Thoracic aorta (tissue), 2 donors: ENCODE measurements at regions not wholly inside any gene's neighbourhood (a gene's known extent, or its start where the extent isn't known, plus 50 kb on each side); places are given as distances from the start of the nearest gene placed in this dataset.

Experiments used
- ATAC-seq: fragments of 150-250 bp; one replicate; pipeline ENCODE4 v1.8.0; 2017; ENCODE audit warnings: low read depth; ENCODE audit not compliant: insufficient number of reproducible peaks, low FRiP score
- DNase-seq: peaks from one replicate; pipeline ENCODE4 v3.0.0-alpha.2; 2020; ENCODE audit warnings: low spot score
- H3K27ac ChIP-seq, 2 donors: fragments of 200-600 bp; sonication (generic); 1 replicate in 1 of 2; 2 replicates in 1 of 2; pipeline ENCODE4 v1.5.1; 2016; ENCODE audit warnings: mild to moderate bottlenecking in 2 of 2, moderate library complexity in 2 of 2
- H3K27me3 ChIP-seq: fragments of 200-600 bp; sonication (generic); replicated peaks from 2 replicates; pipeline ENCODE4 v1.6.0; 2016; ENCODE audit warnings: mild to moderate bottlenecking; ENCODE audit not compliant: insufficient read depth
- H3K36me3 ChIP-seq: fragments of 200-600 bp; sonication (generic); one replicate; pipeline ENCODE4 v1.5.1; 2016
- H3K4me1 ChIP-seq, 2 donors: fragments of 200-600 bp; sonication (generic); 1 replicate in 1 of 2; 2 replicates in 1 of 2; pipeline versions ENCODE4 v1.5.1 to v1.6.0; 2016; ENCODE audit warnings: low read depth in 2 of 2, mild to moderate bottlenecking in 1 of 2; ENCODE audit not compliant: control insufficient read depth in 1 of 2
- H3K4me3 ChIP-seq: fragments of 200-600 bp; sonication (generic); 2 replicates; pipeline ENCODE4 v1.5.1; 2016; ENCODE audit warnings: mild to moderate bottlenecking
- H3K9me3 ChIP-seq: fragments of 200-600 bp; sonication (generic); 2 replicates; pipeline ENCODE4 v1.5.1; 2016
- TF ChIP-seq, protein P1 (sequence below): fragments of 200-600 bp; sonication (generic); IDR thresholded peaks from one replicate; pipeline ENCODE4 v1.5.1; 2019; ENCODE audit warnings: antibody characterized with exemption

DNA sequence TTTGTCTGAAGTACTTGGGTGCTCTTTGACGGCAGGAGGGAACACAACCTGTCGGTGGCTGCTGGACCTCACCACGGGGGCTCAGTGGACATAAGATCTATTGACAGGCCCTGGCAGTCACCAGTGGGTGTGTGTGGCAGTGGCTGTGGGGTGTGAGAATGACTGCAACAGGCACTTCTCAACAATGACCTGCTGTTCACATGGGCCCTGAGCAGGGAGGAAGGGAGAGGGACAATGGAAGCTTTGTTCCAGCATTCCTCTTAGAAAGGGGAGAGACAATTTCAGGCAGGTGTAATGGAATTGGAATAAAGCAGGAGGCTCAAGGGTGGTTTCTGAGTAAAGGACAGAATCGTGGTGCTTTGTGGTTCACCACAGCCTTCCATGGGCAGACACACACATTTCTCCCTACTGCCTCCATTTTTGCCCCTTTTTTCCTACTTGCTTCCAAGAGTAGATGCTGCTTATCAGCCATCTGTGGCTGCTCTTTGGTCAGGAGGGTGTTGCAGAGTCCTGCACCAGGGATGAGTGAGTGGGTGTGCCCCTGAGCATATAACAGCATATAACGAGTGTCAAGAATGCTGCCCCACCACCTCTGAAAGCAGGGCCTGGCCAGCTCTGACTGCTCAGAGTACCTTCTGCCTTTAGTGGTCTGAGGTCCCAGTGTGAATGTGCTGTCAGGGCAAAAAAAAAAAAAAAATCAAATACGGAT is 267.7 kb downstream of the RASSF9 start:
- ATAC-seq (no peak), DNase-seq (no peak)

DNA sequence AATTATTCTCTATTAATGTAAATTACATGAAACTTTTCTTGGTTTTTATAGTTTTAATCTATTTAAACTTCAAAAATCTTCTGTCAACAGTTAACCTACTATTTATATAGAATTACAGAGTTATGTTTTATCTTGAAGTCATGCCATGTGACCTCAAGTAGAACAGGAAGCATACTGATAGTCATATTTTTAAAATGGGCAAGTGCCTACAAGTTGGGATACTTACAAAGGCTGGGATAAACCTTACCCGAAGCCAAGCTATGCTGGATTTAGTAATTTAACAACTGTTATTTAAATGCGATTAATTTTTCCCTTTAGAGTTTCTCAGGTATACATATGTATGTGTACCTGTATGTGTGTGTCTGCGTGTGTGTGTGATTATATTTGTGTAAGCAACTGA is 266.9 kb downstream of the RASSF9 start:
- no peak overlapping the region for H3K27ac ChIP-seq
- no peak overlapping the region for H3K4me3 ChIP-seq
- H3K4me1 ChIP-seq = no peaks in the 10 kb centered on the region
- TF ChIP-seq, protein P1, sequence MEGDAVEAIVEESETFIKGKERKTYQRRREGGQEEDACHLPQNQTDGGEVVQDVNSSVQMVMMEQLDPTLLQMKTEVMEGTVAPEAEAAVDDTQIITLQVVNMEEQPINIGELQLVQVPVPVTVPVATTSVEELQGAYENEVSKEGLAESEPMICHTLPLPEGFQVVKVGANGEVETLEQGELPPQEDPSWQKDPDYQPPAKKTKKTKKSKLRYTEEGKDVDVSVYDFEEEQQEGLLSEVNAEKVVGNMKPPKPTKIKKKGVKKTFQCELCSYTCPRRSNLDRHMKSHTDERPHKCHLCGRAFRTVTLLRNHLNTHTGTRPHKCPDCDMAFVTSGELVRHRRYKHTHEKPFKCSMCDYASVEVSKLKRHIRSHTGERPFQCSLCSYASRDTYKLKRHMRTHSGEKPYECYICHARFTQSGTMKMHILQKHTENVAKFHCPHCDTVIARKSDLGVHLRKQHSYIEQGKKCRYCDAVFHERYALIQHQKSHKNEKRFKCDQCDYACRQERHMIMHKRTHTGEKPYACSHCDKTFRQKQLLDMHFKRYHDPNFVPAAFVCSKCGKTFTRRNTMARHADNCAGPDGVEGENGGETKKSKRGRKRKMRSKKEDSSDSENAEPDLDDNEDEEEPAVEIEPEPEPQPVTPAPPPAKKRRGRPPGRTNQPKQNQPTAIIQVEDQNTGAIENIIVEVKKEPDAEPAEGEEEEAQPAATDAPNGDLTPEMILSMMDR = no peak
- no peaks in the 10 kb centered on the region for H3K9me3 ChIP-seq
- ATAC-seq = no peak
- H3K36me3 ChIP-seq = no peaks in the 10 kb centered on the region
- DNase-seq = no peak
- H3K27me3 ChIP-seq = no peaks in the 10 kb centered on the region

More for the DNA sequence above, 267.7 kb downstream of the RASSF9 start:
- H3K27ac ChIP-seq = no peak overlapping the region
- no peaks in the 10 kb centered on the region for H3K9me3 ChIP-seq
- H3K27me3 ChIP-seq = no peaks in the 10 kb centered on the region
- TF ChIP-seq, protein P1 = no peak
- H3K36me3 ChIP-seq = no peaks in the 10 kb centered on the region
- H3K4me3 ChIP-seq = no peak overlapping the region
- H3K4me1 ChIP-seq = no peaks in the 10 kb centered on the region

DNA sequence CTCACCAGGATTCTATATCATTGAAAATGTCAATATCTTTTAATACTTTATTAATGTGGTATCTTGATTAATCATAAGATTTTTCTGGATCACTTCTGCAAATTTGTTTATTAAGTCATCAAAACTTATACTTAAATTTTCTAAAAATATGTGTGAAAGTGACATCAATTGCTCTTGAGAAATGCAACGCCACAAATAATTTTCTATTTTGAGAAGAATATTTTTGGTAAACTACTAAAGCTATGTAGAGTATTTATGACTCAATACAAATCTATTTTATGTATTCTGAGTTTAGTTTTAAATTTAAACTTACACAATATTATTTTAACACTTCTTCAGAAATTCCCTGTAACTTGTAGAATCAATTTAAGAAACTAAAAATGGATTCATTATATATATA is 263.3 kb downstream of the RASSF9 start:
- no peaks in the 10 kb centered on the region for H3K9me3 ChIP-seq

DNA sequence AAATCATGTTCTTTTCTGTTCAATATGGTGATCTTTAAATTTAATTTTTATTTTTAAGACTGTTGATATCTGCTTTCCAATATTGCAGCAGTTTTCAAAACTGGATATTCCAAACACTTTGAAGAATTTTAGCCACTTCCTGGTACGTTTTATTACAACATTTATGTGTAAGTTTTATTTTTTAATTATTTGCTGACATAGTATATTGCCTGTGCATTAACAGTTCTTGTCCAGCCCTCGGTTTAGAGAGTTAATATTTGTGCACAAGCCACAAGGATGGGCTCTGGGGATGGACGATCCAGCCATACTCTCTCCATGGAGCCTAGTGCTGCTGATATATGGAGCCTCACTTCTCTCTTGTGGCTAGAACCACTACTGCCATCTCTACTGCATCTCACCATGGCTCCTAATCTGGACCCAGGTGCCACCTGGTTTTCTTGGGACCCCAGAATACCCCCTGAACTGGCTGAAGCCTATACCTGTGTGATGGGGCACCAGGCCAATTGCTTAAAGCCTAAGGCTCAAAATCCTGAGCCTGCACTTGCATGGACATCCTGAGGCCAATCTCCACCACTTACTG is 262.5 kb downstream of the RASSF9 start:
- TF ChIP-seq, protein P1 = no peak
- Histone ChIP-seq H3K27me3 (no peaks in the 10 kb centered on the region), H3K36me3 (no peaks in the 10 kb centered on the region), H3K4me3 (no peak overlapping the region), H3K27ac (no peak overlapping the region), H3K9me3 (no peaks in the 10 kb centered on the region), H3K4me1 (no peaks in the 10 kb centered on the region)
- ATAC-seq (no peak), DNase-seq (no peak)

More for the DNA sequence above, 263.3 kb downstream of the RASSF9 start:
- no peaks in the 10 kb centered on the region for H3K27me3 ChIP-seq
- no peak overlapping the region for H3K27ac ChIP-seq
- H3K4me1 ChIP-seq = no peaks in the 10 kb centered on the region
- DNase-seq = no peak
- TF ChIP-seq, protein P1 = no peak
- no peak for ATAC-seq
- no peaks in the 10 kb centered on the region for H3K36me3 ChIP-seq
- H3K4me3 ChIP-seq = no peak overlapping the region

DNA sequence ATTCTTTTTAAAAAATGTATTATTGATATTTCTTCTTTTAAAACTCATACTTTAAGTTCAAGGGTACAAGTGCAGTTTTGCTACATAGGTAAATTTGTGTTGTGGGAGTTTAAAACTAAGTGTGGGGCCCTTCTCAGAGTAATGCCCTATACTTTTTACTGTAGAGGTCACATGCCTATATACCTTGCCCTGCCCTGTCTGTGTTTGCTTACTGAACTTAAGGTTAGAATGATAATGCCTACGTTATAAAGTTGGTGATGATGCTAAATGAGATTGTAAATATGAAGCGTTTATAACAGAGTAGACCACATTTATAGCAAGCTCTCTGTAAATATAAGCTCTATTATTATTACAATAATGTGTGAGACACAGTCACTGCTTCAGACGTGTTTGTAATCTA is 261.9 kb downstream of the RASSF9 start:
- H3K4me1 ChIP-seq = no peaks in the 10 kb centered on the region
- TF ChIP-seq, protein P1 = no peak
- H3K4me3 ChIP-seq = no peak overlapping the region
- no peaks in the 10 kb centered on the region for H3K36me3 ChIP-seq
- no peaks in the 10 kb centered on the region for H3K27me3 ChIP-seq
- DNase-seq (no peak), ATAC-seq (no peak)
- no peaks in the 10 kb centered on the region for H3K9me3 ChIP-seq
- no peak overlapping the region for H3K27ac ChIP-seq
